GM21360 (cell line): ENCODE measurements at regions not wholly inside any gene's neighbourhood (a gene's known extent, or its start where the extent isn't known, plus 50 kb on each side); places are given as distances from the start of the nearest gene placed in this dataset.

Experiments
- ATAC-seq: cut with Tn5 transposase; IDR thresholded peaks from one replicate; pipeline ENCODE4 v1.9.1; 2021; ENCODE audit warnings: mild to moderate bottlenecking, moderate library complexity; ENCODE audit not compliant: unreplicated experiment

DNA sequence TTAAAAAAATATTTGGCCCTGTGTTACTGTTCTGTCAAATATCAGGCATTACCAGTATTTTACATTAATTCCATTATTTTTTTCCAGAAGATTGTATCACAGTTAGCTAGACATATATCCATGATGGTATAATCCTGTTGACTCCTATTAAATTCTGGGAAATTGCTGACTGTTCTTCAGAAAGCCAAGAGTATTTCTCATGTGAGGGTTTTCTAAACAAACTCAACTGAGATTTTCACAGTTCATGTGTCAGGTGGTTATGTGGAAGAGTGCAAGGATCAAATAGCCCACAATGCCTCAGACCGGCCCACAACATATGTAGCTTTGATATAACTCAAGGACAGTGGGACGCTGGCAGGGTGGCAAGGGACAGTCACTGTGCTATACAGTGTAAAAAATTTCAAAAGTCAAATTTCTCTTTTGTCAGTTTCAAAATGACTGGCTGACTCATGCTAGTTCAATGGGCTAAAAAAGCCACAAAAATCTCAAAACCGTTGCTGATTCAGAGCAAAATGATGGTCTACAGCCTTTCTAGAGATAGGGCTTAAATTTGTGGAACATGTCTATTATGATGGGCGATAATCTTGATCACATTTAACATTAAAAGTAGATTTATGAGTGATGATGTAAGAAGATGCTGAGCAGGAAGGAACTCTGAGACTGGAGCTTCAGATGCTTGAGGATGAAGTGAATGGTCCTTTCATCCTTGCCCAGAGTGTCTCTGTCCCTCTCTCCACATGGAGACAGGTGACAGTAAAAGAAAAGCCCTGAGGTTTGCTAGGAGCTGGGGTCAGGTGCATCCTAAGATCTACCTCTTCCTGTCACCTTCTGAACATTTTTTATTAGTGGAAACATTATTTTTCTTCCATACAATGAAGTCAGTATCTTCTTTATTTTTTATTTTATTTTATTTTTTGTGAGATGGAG is 175.8 kb upstream of the PIEZO2 start:
- peak; percentile 82 for ATAC-seq

- no peak for ATAC-seq
Observed at GRCh38 chr18:11324510-11324909, 175.1 kb upstream of the PIEZO2 start.

GRCh38 chr18:11323359-11323819 is 174.0 kb upstream of the PIEZO2 start:
- ATAC-seq, result no peak

GRCh38 chr18:11322716-11323115 is 173.3 kb upstream of the PIEZO2 start:
- ATAC-seq, result no peak

- no peak for ATAC-seq
Observed at GRCh38 chr18:11322006-11322405, 172.6 kb upstream of the PIEZO2 start.

DNA sequence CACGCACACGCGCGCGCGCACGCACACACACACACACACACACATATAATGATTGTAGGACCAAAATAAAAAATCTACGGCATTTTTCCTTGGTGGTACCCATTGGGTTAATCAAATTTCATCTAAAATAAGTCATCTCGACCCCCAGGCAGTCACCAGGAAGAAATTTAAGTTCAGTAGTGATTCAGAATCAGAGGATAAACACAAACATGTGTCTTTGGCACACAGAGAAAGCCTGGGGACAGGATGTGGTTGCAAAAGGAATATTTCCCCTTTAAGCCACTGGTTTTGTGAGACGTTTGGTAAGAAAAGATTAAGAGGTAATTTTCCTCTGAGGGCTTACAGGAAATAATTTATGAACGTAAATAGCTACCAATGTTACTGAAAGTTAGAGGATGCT is 171.6 kb upstream of the PIEZO2 start:
- no peak for ATAC-seq

GRCh38 chr18:11316546-11316945 is 167.2 kb upstream of the PIEZO2 start:
- ATAC-seq, result no peak

- peak; percentile 57 for ATAC-seq
Observed at GRCh38 chr18:11310476-11311086, 161.2 kb upstream of the PIEZO2 start.

DNA sequence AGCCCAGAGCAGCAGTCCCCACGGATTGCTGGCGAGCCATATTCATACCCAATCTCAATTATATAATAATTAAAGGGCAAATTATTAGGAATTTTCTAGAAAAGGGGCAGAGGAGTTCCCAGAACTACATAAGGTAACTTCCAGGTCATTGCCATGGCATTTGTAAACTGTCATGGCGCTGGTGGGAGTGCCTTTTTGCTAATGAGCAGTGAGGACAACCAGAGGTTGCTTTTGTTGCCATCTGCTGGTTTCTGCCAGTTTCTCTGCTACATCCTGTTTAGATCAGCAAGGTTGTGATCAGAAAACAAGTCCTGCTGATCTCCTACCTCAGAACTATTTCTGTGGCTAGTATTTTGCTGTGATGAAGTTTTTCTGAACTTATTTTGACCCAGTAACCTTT is 159.8 kb upstream of the PIEZO2 start:
- ATAC-seq, result no peak

- no peak for ATAC-seq
Observed at GRCh38 chr18:11308499-11308898, 159.1 kb upstream of the PIEZO2 start.

DNA sequence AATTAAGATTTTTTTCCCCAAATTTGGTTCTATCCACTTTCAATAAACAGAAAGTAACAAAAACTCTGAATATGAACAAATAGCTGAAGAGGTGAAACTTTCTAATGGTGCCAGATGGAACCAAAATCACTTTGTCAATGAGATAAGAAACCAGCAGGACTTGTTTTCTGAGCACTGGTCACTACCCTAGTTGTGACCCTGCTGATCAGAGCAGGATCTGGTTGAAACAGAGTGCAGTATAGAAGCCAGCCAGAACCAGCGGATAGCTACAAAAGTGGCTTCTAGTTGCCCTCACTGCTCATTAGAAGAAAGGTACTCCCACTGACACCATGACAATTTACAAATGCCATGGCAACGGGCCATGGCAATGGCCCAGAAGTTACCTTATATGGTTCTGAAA is 158.3 kb upstream of the PIEZO2 start:
- ATAC-seq, result no peak

GRCh38 chr18:11305507-11305906 is 156.1 kb upstream of the PIEZO2 start:
- no peak for ATAC-seq

GRCh38 chr18:11304928-11305327 is 155.6 kb upstream of the PIEZO2 start:
- ATAC-seq, result no peak

GRCh38 chr18:11296946-11297345 is 147.6 kb upstream of the PIEZO2 start:
- ATAC-seq, result no peak

GRCh38 chr18:11293794-11294193 is 144.4 kb upstream of the PIEZO2 start:
- ATAC-seq, result peak; percentile 76

DNA sequence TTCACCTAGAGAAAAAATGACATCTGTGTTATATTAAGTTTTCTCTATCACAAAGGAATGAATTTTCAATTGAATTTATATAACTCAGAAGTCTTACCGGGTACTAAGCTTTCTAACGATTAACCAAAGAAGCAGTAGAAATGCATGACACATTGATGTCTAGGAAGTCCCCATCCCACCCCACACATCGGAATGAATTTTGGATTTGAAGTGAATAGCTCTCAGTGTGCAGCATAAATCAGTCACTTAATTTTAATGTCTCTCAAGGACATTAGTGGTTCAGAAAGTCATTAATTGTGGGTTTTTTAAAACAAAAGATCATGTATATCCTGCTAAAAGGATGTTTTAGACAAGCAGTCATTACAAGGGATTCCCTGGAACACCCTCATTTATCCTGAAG is 141.4 kb upstream of the PIEZO2 start:
- no peak for ATAC-seq

DNA sequence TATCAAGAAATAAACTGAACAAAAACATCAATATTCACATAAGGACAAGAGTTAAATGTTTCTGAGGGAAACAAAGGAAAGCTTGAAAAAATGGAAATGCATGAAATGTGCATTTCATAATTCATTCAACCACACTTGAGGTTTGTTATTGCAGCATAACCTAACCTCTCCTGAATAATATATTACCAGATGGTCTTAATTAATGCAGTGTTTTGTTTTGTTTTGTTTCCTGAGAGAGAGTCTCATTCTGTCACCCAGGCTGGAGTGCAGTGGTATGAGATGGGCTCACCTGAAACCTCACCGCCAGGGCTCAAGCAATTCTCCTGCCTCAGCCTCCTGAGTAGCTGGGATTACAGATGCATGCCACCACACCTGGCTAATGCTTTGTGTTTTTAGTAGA is 139.9 kb upstream of the PIEZO2 start:
- no peak for ATAC-seq

DNA sequence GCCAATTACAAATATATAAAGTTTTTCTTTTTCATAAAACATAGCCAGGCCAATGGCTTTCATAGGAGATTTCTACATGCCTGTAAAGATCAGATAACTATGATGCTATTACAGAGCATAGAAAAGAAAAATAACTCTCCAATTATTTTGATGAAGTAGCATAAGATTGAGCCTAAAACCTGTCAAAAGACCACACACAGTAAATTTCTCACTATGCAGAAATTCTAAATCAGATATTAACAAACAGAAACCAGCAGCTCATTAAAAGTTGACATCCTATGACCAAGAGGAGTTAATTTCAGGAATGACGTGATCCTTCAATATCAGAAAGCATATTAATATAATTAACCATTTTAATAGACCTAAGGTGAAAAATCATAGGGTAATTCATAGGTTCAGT is 139.0 kb upstream of the PIEZO2 start:
- ATAC-seq, result no peak

GRCh38 chr18:11286431-11286830 is 137.1 kb upstream of the PIEZO2 start:
- no peak for ATAC-seq

DNA sequence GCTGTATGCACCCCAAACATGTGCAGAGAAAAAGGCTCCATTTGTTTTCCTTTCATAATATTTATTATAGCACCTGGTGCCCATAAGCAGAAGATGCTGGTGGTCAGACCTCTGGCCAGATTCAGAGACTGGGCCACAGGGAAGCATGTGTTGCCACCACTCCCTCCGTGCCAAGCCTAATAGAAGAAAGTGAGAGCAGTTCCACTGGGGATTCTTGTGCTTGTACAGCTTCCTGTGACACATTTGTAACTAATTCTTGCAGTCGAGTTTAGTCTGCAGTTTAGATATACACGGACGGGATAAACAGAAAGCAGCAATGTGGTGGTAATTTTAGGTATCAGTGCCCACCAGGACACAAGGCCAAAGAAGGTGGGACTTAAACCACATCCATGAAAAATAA is 135.4 kb upstream of the PIEZO2 start:
- no peak for ATAC-seq

DNA sequence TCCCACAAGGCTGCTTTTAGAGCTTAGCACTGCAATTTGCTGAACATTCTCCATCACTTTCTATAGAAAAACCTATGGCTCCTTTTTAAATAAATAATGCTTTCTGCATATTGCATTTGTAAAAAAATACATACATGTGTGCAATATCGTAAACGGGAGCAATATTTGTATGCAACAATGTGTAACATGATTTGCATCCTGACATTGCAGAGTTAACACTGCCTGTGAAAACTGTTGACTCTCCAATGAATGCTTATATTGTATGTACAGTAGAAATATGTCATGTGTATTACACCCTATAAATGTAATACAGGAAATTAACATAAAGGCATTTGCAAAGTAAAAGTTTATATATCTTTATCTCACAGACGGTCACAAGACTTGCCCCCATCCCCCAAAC is 135.0 kb upstream of the PIEZO2 start:
- no peak for ATAC-seq

GRCh38 chr18:11283479-11284161 is 134.3 kb upstream of the PIEZO2 start:
- no peak for ATAC-seq
